SK-N-DZ (cell line): ENCODE measurements at regions not wholly inside any gene's neighbourhood (a gene's known extent, or its start where the extent isn't known, plus 50 kb on each side); places are given as distances from the start of the nearest gene placed in this dataset.
A peak's percentile ranks its signal among the peaks of the same experiment; 100 is the strongest.
"Not testable (repeated sequence)": the region's sequence is repeated elsewhere in the genome, so short reads cannot be mapped to it uniquely, and the experiment has no call there.

Experiments used
- DNase-seq: peaks from one replicate; pipeline ENCODE4 v3.0.0-alpha.2; 2015; ENCODE audit warnings: low spot score

DNA sequence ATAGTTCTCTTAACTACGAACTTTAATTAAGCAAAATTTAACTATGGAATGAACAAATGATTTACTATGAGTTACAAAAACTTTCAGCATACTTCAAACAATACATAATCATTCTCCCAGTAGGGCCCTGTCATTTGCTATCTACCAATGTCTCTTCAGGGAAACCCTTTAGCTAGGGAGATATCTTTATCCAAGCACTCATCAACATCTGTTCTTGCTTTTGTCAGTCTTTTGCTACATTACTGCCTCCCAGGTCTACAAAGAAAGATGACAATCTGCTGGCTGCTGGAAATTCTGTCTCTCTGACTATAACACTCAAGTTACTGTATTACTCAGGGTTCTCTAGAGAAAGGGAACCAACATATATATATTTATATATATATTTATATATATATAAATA lies 1626.3 kb upstream of the CELF4 start:
- peak; percentile 67 for DNase-seq

DNA sequence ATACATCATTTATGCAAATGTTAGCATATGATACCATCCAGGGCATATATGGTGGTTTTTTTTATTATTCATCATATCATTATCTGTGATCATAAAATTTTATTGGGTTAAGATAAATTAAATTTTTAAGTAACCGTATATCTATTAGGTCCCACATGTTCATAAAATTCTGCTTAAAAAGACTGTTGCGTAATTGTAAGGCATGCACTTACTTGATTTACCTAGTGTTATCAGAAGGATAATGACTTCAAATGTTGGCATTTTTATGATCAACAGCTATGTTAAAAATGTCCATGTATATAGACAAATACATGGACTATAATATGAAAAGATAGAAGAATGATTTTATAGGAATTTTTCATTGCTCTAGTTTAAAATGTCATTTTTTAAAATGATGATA lies 1625.5 kb upstream of the CELF4 start:
- DNase-seq = no peak

DNA sequence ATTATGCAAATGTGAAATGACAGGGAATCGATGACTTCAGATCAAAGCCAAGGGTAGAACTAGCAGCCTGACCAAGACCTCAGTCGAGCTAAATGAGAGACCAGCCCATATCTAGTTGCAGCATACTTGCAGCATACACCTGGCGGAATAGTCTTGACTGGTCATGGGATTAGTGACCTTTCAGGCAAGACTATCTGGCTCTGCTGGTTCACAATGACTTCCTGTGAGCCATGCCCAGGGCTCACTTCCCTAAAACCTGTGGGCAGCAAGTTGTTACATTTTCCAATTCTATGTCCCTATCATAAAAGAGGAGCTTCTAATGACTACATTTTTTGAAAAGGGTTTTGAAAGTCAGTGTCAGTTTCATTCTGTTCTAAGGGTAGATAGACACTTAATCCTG lies 1624.9 kb upstream of the CELF4 start:
- no peak for DNase-seq

DNA sequence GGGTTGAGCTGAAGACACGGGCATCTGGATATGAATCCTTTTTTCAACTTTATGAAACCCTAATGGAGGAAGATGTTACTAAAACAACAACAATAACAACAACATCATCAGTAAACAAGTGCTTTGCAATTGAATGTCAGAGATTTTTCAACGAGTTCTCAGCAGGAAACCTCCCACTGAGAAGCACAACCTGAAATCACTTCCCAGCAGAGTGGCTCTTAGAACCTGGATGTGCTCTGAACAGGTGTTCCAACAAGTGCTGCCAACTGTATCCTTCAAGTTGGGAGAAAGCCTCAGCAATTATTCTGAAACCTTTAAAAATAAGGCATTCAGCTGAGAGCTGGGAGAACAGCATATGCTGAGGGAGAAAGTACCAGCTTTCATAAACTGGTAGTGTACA lies 1622.7 kb upstream of the CELF4 start:
- DNase-seq = no peak

DNA sequence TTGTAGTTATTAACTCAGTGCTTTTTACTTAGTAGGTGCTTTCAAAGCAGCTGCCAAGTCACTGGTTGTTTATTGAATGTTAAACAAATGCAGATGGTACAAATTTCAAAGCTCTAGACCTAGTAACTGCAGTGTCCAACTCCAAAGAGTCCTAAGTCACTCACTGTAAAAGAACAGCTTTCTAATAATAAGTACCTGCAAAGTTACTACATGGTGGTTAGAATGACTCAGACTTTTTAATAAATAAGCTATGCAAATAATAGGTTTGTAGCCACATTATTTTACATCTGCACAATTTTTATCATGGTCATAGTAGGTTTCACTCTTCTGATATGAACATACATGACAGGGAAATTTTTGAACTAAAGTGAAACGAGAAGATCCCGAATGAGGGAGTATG lies 1620.4 kb upstream of the CELF4 start:
- no peak for DNase-seq

DNA sequence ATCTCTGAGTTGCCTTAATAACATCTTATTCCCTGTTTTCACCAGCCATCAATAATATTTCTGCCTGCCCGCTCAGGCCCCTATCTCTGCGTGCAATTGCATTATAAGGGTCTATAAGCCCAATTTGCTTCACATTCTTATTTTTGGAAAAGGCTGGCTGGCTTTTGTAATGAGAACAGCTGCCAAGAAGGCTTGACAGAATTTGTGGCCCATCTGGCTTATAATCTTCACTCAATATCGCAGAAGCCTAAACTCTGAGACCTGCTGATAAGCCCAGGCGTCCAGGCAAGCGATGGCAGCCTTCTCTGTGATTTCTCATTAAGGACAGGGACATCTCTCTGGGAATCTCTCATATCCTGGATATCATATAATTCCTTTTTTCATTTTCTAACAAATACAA lies 1618.6 kb upstream of the CELF4 start:
- DNase-seq = peak; percentile 96

DNA sequence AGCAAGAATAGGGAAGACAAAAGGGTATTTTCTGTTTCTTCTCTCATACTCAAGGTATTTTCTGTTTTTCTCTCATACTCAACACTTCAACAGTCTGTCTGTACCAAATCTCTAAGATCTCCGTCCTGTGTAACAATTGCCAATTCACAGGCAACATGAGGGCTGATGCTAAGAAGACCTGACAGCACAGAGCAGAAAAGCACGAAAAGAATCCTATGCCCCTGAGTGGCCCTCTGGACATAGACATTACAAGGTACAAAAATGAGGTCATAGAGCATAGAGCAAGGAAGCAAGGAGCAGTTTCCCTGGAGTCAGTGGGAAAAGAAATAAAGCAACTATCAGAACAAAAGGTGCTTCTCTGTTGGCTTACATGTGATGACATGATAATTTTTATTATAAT lies 1612.6 kb upstream of the CELF4 start:
- DNase-seq = peak; percentile 79

DNA sequence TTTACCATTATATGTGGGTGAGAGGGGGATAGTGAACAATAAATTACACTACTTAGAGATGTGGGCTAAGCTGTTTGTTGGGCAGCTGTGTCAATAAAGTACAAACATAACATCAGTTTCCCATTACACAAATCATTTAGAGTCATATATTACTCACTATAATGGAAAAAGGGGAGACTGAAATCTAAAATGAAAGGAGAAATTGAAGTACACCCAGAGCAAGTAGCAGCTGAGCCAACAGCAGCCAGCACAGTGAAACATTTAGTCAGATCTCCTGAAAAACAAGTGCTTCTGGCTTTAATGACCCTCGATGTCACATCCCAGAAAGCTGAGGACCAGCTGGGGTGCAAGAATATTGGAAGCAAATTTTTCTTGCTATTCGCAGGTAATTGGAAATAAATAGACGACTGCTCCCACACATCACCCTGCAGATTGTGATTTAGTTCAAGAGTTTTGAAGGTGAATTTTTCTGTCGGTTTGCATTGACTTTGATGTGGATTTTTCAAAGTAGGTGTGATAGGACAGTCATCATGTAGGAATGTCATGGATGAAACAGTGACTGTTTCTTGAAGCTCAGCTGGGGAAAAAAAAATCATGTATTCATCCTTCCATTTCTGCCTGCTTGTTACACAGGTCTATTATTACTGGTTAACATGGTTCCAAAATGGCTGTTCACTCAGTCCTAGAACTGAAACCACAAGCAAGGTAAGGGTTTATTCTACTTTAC lies 1607.3 kb upstream of the CELF4 start:
- no peak for DNase-seq

DNA sequence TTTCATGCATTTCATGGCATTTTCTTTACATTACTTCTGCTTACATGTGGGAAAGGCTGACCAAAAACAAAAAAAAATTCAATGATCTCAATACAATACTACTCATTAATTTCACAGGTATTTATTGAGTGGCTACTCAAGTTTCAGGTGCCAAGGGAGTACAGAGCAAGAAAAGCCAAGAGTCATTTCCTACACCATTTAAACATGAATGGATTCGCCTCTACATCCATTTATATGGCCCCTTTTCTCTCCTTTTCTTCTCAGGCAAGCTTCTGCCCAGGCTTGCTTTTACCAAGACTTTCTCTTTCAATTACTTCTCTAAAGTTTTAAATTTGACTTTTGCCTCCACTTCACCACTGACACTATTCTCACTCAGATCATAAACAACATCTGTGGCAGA lies 1603.1 kb upstream of the CELF4 start:
- DNase-seq = no peak

DNA sequence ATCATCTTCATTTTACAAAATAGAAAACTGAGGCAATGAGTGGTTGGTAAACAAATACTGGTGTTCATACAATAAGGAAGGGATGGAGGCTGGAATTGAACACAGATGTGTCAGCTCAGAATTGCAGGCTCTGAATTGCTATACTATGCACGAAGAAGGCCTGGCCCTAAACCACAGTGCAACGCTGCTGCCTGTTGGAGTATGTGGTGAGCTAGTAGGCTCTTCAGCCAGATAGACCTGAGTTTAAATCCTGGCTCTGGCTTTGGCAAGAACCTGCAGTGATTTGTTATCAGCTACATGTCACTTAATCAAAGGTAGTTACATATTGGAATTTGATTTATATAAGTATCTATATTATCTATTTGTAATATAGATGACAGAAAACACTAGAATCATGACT lies 1602.4 kb upstream of the CELF4 start:
- no peak for DNase-seq

DNA sequence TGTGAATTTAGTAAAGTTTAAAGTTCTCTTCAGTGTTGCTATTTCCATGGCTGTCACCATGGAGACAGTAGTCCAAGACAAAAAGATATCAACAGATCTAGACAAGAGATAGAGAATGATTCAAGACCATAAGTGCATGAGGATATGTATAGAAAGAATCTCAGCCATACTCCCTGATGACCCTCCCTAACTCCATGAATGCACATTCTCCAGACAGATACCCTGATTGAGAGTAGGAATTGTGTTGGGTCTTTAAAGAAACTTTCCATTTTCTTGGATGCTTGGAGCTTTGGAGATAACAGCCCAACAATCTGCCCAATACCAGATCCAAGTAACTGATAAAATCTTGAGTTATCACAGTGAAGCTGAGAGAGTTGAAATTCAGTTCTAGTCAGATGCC lies 1601.2 kb upstream of the CELF4 start:
- peak; percentile 57 for DNase-seq

DNA sequence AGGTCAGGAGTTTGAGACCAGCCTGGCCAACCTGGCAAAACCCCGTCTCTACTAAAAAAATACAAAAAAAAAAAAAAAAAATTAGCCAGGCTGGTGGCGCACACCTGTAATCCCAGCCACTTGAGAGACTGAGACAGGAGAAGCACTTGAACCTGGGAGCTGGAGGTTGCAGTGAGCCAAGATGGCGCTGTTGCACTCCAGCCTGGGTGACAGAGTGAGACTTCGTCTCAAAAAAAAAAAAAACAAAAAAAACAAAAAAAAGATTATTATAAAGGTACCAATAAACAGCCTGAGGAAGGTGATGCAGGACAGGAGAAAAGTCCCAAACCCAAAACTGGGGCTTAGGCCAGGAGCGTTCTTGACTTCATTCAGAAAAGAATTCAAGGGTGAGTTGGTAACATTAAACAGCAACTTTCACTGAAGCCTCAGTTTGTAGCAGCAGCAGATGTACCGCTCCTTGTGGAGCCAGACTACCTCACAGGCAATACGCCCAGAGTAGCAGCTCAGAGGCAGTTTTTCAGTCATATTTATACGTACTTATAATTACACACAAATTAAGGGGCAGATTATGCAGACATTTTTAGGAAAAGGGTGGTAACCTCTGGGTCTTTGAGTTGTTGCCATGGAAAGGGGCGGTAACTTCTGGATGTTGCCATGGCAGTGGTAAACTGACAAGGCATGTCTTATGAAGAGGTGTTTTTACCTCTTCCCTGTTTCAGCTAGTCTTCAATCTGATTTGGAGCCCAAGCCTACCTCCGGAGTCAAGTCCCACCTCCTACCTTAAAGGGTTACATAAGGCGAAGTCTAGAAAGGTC lies 1596.6 kb upstream of the CELF4 start:
- DNase-seq = no peak

DNA sequence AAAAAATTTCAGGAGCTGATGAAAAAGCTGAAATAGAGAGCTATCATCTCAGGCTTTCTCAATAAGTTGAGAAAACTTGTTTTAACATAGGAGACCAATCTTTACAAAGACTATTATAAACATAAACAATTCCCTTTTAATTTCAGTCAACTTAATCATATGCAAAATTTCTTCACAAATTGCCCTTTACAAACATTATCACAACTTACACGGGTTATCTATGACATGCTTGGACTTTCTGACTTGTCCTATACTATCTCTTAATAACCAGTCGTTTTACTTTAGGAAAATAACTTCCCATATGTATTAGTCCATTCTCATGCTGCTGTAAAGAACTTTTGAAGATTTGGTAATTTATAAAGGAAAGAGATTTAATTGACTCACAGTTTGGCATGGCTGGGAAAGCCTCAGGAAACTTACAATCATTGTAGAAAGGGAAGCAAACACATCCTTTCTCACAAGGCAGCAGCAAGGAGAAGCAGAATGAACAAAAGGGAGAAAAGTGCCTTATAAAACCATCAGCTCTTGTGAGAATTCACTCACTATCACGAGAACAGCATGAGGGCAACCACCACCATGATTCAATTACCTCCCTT lies 1583.7 kb upstream of the CELF4 start:
- no peak for DNase-seq

DNA sequence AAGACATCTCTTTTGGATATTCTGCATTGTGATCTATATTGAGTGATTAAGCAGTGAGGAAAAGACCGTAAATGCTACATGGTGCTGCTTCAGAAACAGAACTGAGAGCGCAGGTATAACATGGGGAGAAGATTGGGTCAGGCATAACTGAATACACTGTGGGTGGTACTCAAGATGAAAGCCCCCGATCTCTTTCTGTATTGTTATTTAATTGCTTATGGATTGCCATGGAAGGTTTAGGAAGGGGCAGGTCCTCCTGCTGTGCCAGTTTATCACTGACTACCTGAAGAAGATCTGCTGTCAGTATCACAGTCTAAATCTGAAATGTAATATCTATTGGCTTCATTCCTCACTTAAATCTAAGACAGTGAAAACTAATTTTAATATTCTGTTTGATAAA lies 1568.7 kb upstream of the CELF4 start:
- DNase-seq = no peak

DNA sequence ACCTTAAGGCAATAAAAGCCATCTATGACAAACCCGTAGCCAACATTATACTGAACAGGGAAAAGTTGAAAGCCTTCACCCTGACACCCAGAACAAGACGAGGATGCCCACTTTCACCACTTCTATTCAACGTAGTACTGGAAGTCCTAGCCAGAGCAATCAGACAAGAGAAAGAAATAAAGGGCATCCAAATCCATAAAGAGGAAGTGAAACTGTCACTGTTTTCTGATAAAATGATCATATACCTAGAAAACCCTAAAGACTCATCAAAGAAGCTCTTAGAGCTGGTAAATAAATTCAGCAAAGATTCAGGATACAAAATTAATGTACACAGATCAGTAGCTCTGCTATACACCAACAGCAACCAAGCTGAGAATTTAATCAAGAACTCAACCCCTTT lies 1561.9 kb upstream of the CELF4 start:
- not testable (repeated sequence) for DNase-seq

DNA sequence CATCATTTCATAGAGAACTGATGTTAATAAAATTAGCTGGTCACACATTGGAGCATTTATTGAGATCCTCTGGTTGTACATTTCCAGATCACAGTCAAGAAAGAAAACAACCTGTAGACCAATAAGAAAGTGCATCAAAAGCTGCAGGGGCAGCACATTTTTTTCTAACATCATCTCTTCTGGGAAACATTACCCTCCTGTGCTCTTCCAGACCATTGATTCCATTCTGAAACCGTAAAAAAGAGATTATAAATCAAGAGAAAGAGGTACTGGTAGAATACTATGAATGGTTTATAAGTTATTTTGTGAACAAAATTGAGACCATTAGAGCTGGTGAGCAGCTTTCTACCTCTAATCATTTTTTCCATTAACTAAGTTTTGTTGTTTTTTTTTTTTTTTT lies 1548.2 kb upstream of the CELF4 start:
- no peak for DNase-seq

DNA sequence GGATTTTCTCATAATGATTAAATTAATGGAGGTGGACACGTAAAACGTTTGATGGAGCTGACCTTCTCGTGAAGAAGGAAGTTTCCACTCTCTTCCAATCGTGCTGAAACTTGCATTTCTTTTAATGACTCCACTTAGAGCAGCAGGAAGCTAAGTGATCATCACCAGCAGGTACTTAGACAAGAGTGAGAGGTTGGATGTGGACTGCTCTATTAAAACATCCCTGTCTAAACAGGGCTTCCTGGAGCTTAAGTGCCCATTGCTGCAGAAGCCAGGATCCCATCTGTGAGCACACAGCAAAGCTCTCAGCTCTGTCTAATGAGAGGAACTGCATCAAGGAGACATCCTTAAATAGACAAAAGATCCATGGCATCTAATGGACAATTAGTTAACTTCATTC lies 1539.5 kb upstream of the CELF4 start:
- DNase-seq = no peak

DNA sequence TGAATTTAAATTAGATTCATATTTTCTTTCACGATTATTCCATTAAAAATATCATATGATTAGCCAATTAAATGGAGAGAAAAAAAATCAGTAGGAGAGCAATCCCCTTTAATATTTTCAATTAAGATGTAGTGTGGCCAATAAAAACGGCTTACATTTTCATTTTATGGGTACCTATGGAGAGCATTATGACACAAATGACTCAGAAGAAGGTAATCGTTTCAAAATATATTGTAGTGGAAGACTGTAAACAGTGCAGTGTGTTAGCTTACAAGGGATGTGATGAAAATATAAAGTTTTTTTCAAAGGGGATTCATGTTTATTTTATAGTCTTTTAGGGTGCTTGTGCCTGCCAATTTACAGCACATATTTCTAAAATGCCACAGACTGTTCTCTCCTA lies 1507.4 kb upstream of the CELF4 start:
- DNase-seq = no peak

DNA sequence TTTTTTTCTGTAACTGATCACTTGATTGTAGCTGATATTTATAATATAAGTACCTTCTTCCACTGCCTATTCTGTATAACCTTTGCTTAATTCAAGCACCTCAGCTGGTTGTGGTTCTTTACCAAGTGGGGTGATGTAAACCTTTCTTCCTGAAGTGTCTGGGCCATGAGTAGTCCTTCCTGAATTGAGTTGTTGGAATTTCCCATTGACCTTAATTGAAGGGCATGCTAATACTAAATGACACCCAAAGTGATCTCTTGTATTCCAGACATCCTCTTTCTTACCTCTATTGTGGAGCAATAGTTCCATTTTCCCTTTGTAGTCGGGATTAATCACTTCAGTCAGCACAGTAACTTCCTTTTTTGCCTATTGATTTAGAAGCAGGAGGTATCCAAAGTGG lies 1496.8 kb upstream of the CELF4 start:
- DNase-seq = no peak

DNA sequence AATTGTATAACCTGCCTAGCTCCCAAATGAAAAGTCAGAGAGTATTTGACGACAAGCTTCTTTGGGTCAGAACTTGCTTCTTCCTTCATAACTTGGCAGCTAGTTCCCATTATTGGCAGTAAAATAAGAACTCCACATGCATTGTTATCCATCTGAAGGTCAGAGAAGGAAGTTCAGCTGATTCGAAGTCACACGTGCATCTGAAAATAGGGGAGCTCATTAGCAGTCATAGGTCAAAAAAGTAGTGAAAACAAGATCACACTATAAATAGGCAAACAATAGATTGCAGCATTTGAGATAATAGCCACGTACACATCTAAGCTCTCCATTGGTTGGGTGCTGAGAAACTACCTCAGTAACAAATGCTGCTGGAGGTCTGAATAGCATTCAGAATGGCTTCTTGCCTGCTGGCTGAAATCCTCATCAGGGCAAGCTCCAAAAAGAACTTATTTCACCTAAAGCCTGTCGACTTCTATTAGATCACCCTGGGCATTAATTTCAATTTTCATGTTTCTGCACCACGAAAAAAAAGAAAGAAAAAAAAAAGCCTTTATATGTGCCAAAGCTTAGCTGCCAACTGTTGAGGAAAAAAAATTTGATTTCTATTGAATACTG lies 1492.9 kb upstream of the CELF4 start:
- DNase-seq = no peak

DNA sequence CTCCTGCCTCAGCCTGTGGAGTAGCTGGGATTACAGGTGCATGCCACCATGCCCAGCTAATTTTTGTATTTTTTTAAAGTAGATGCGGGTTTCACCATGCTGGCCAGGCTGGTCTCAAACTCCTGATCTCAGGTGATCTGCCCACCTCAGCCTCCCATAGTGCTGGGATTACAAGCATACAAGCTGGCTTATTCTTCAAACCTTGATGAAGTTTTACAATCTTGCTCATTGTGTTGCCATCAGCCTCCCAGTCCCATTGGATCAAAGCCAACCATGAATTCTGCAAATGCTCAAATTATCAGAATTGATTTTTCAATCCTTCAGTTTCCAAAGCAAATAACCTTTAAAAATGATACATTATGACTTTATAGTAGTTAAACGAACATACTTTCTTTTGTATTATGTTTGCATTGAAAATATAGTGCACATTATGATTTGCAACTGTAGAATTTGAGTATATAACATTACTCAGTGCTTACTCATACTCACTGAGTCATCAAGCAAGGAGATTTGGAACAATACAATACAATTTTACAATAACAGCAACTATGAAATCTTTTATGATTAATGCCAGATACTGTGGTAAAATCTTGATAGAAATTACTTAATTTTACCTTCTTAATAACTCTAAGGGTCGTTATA lies 1491.9 kb upstream of the CELF4 start:
- DNase-seq = no peak

DNA sequence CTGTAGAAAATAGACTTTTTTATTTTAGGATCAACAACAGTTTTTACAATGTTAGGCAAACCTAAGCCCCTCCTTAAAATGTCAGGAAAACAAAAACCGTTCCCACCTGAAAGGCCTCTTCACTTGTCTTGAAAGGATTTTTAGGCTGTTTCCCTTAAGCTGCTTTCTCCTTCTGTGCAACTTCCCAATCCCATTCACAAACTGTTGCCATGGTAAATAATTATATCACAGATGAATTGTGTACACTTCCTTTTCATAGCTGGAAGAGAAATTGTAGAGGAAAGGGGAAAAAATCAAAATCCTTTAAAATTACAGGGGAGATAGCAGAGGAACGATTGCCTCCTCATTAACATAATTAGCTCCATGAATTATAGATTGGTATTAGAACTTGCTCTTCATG lies 1488.0 kb upstream of the CELF4 start:
- peak; percentile 32 for DNase-seq
